ENCODE measurements at regions not wholly inside any gene's neighbourhood (a gene's known extent, or its start where the extent isn't known, plus 50 kb on each side); places are given as distances from the start of the nearest gene placed in this dataset.

- TF ChIP-seq POLR2A (IDR thresholded peaks at IDR 0.05; ENCODE audit: insufficient read depth in 1 of 2, low read depth in 2 of 2, low read length in 2 of 2), result no peak
- no peak for TF ChIP-seq ELF1 (CRISPR knock-in tag; IDR thresholded peaks at IDR 0.05)
- TF ChIP-seq SMAD9 (CRISPR knock-in tag; IDR thresholded peaks at IDR 0.05), result no peak
- no peak for TF ChIP-seq CEBPB (IDR thresholded peaks at IDR 0.05; ENCODE audit: borderline replicate concordance, low read depth, low read length)
- TF ChIP-seq IRX3 (CRISPR knock-in tag; IDR thresholded peaks at IDR 0.05; ENCODE audit: borderline replicate concordance, low read depth), result no peak
- TF ChIP-seq KDM2A (CRISPR knock-in tag; IDR thresholded peaks at IDR 0.05; ENCODE audit: borderline replicate concordance, low read depth), result no peak
- TF ChIP-seq ZNF768 (CRISPR knock-in tag; IDR thresholded peaks at IDR 0.05), result no peak
Observed at GRCh38 chr6:102911571-102911970, 1518.1 kb downstream of the GRIK2 start.

Data from HepG2 (cell line).